GM18507 (cell line): ENCODE measurements at regions not wholly inside any gene's neighbourhood (a gene's known extent, or its start where the extent isn't known, plus 50 kb on each side); places are given as distances from the start of the nearest gene placed in this dataset.
A peak's percentile ranks its signal among the peaks of the same experiment; 100 is the strongest.
"Not testable (repeated sequence)": the region's sequence is repeated elsewhere in the genome, so short reads cannot be mapped to it uniquely, and the experiment has no call there.

Source experiments
- DNase-seq: peaks from one replicate; pipeline ENCODE4 v3.0.0; 2011; ENCODE audit warnings: low read depth; ENCODE audit not compliant: insufficient read length; ENCODE audit errors: extremely low spot score
- FAIRE-seq: peaks from 2 replicates; lab custom pipeline; 2011; peaks lifted over from hg19 to GRCh38; lab: Jason Lieb, UNC

DNA sequence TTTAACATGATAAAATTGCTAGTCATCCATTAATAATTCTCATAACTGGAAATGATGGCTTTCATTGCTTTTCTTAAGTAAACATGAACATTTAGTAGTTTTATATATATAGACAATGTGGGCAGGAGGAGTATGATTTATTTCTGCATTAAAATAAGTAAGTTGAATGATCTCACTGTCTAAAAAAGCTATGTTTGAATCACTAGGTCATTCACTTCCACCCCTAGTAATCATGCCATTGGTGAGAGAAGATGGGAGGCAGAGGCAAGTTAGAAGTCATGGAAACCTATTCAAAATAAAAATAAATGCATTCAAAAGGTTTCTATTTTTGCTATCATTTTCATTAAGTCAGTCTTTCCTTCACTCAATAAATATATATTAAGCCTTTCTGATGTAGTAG is 226.4 kb downstream of the DUSP10 start:
- DNase-seq (no peak), FAIRE-seq (no peak)

DNA sequence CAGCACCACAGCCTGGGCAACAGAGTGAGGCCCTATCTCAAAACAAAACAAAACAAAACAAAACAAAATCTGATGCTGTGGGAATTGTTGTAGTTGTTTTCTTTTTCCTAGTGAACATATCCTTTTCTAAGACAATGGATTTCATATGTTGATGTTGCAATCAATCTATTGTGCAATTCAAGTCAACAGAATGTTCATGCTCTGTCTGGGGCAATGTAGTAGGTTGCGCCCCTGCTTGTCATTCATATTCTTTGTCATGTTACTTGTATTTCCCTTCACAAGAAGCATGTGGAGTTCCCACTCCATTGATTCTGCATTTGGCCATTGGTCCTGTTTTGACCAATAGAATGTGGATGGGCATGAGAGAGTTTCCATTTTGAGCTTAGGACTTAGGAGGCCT is 223.9 kb downstream of the DUSP10 start:
- DNase-seq: no peak
- no peak for FAIRE-seq

DNA sequence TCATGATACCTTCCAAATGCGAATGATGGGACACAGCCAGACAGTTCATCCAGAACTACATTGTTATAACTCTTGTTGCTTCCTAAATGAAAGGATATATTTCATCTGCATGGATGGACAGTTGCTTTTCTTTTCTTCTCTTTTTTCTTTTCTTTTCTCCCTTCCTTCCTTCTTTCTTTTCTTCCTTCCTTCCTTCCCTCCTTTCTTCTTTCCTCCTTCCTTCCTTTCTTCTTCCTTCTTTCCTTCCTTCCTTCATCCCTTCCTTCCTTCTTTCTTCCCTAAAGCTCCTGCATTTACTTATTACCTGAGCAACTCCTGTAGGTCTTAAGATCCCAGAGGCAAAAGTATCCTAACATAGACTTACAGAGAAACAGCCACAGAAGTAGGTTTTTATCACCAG is 221.6 kb downstream of the DUSP10 start:
- DNase-seq (no peak), FAIRE-seq (no peak)

- no peak for DNase-seq
Measured at GRCh38 chr1:221521686-221522085, 220.2 kb downstream of the DUSP10 start.

DNA sequence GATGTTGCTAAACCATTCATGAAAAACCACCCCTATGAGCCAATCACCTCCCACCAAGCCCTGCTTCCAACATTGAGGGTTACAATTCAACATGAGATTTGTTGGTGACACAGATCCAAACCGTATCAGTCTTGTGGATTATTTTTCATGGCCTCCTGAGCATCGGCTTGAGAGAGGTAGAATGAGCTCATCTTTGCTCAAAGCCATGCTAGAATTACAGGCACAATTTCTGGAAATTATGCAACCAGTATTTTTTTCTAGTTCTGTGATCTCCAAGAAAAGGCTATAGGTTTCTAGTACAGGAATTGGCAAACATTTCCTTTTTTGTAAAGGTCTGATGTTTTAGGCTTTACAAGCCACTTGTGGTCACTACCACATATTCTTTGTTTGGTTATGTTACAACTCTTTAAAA is 219.4 kb downstream of the DUSP10 start:
- DNase-seq (no peak), FAIRE-seq (peak; percentile 31)

More at GRCh38 chr1:221521686-221522085, 220.2 kb downstream of the DUSP10 start:
- FAIRE-seq: peak; percentile 12

DNA sequence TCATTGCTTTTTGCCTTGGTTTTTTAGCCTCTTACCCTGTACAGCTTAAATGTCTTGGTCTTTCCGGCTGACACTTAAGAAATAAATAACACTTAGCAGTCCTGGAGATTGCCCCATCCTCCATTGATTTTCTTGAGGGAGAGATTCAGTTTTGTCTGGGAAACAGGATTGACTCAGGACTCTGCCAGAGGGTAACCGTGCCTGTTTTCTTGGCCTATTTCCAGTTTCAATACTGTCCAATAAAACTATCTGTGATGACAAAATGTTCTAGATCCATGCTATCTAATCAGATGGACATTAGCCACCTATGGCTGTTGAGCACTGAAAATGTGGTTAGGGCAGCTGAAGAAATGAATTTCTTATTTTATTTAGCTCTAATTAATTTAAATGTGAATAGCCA is 216.1 kb downstream of the DUSP10 start:
- FAIRE-seq: no peak
- no peak for DNase-seq

DNA sequence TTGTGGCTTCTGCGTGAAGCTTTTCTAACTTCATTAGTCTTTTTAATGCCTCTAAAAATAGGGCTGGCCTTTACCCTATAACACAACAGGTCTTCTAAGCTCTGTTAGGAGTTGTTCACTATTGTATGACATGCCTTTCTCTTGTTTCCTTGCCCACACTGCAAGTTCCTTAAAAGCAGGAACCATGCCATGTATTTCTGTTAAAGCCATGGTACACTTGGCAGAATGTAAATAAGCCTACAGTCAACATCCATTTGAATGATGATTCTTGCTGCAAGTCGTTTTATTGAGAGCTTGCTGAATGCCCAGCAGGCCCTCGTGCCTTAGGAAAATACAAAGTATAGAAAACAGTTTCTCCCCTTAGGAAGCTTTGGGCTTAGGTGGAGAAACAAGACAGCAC is 214.6 kb downstream of the DUSP10 start:
- no peak for FAIRE-seq
- no peak for DNase-seq

GRCh38 chr1:221527886-221528624 is 213.8 kb downstream of the DUSP10 start:
- no peak for DNase-seq
- FAIRE-seq: no peak

DNA sequence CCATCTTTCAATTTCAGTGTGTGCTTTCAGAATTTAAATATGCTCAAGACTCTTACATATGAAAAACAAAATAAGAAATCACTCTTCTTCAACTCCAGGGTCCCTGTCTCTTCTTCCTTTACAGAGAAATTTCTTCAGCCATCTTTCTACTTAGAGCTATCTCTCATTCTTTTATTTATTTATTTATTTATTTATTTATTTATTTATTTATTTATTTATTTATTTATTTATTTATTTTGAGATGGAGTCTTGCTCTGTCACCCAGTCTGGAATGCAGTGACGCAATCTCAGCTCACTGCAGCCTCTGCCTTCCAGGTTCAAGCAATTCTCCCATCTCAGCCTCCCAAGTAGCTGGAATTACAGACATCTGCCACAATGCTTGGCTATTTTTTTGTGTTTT is 211.7 kb downstream of the DUSP10 start:
- FAIRE-seq, DNase-seq: not testable (repeated sequence)

DNA sequence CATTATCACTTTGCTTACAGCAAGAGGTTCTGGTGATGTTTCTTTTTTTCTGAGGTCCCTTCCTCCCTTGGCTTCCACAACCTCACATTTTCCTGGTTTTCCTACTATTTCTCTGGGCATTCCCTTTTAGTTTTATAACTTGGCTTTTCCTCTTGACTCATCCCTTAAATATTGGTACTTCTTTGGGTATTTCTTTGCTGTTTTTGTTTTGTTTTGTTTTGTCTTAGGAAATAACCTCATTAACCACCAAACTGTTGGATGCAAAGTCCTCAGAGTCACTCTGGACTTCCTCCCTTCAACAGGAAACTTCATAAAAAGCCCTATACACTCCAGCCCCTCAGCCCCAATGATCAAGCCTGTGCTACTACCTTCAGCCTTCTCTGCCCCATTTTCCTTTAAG is 211.1 kb downstream of the DUSP10 start:
- DNase-seq: no peak
- FAIRE-seq: no peak

GRCh38 chr1:221532071-221532773 is 209.7 kb downstream of the DUSP10 start:
- DNase-seq (no peak), FAIRE-seq (no peak)

DNA sequence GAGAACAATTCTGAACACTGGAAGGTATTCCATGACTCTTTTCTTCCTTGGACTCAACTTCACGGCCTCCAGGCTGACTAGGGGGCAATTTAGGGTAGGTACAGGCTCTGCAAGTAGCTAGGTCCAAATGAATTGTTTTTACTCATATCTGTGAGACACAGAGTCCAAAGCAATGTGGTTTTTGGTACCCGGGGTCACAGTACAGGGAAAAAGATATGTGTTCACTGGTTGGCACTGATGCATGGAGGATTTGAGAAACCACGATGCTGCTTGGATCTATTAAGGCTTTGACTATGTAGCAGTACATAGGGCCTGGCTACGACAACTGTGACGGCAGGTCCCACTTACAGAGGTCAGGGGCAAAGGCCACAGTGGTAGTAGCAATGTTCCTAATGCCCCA is 200.6 kb downstream of the DUSP10 start:
- FAIRE-seq (no peak), DNase-seq (no peak)

DNA sequence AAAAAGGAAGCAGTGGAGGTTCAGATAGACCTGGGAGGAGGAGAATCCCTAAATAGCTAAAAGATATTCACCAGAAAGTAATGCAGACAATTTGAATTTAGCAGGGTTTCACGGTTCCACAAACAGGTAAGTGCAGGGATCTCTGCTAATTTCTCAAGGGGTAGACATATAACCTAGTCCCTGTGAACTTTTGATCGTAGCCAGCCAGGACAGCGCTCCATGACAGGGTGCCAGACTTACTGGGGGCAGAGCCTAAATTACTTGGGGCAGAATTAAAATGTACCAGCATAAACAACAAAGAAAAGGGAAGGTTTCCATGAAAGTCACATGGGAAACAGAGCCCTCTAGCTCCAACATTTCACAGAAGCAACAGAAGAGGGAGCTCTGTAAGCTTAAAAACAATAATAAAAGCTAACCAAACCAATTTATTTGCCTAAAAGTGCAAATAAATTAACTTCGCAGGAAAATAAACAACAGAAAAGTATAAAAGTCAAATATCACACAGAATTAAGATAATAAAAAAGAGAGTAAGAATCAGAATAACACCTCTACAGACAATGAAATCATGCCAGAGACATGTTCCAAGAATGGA is 198.3 kb downstream of the DUSP10 start:
- FAIRE-seq: peak; percentile 72

GRCh38 chr1:221548942-221549341 is 192.9 kb downstream of the DUSP10 start:
- DNase-seq (no peak), FAIRE-seq (no peak)

More for the DNA sequence above, 198.3 kb downstream of the DUSP10 start:
- DNase-seq: no peak

DNA sequence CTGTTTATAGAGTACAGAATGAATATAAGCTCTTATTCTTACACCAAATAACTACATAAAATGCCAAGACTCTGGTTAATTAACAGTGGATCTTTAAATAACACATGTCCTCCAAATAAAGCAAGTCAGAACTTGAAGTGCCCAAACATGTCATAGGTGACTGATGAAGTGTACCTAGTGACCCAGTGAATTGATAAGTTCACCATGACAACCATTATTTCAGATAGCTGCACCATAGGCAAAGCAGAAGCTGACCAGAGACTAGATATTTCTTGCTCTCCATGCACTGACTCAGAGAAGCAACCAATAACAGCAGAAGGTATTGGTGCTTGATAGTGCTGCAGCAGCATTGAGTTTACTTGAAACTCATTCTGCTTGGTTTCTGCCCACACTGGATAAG is 192.1 kb downstream of the DUSP10 start:
- no peak for DNase-seq
- no peak for FAIRE-seq

DNA sequence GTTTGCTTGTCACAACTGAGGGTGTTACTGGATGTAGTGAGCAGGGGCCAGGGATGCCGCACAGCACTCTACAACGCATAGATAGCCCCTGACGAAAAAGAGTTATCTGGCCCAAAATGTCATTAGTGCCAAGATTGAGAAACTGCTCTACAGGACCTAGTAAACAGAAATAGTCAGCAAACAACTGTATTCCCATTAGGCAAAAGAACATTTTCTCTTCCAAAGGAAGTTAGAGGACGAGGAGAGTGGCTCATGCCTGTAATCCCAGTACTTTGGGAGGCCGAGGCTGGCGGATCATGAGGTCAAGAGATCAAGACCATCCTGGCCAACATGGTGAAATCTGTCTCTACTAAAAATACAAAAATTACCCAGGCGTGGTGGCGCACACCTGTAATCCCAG is 189.1 kb downstream of the DUSP10 start:
- FAIRE-seq, DNase-seq: not testable (repeated sequence)

GRCh38 chr1:221555689-221556433 is 186.0 kb downstream of the DUSP10 start:
- FAIRE-seq: no peak
- no peak for DNase-seq

DNA sequence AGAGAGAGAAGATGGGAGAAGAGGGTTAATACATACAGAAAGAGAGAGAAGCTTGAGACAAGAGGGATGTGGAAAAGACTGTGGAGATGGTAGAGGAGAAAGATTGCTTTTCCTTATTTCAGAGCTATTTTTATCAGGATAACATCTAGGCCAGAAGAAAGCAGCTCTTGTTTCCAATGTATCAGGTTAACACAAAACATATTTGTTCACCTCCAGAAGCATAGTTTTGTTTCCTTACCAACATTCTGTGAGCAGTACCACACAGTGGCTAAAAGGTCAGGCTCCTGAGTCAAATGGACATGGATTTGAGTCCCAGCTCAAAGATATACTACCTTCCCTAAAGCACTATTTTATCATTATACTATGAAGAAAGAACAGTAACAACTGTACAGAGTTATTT is 185.5 kb downstream of the DUSP10 start:
- no peak for DNase-seq
- no peak for FAIRE-seq

DNA sequence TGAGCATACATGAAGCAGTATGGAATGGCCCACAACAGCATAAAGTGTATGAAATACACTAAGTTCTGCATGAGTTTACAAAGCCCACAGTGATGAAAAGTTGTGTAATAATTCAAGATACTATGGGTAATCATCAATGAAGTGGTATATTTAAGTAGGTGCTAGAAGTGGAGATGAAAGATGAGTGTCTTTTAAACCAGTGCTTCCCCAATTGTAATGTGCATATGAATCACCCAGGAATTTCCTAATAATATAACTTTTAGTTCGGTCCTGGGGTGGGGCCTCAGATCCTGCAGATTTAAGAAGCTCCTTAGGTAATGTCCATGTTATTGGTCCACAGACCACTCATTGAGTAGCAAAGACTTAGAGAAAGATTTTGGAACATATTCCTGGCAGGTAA is 184.9 kb downstream of the DUSP10 start:
- DNase-seq (no peak), FAIRE-seq (no peak)

DNA sequence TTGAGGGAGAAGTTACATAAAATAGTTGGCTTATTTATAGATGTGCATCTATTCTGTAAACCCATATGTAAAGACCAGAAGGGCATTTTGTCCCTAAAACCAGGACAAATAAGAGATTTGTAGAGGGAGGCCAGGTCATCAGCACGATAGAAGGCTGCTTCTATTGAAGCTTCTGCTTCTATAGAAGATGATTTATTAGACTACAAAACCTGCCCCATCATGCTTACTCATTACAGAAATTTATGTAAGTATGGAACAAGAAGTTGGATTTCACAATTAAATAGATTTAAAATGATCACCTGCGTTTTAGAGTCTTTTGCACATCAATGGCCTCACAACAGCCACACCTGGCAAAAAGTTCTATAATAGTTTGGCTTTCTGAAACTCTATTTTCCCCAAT is 183.5 kb downstream of the DUSP10 start:
- FAIRE-seq: no peak
- DNase-seq: no peak
